Right kidney (tissue), 1 donor: ENCODE measurements at regions not wholly inside any gene's neighbourhood (a gene's known extent, or its start where the extent isn't known, plus 50 kb on each side); places are given as distances from the start of the nearest gene placed in this dataset.
"Not testable (repeated sequence)": the region's sequence is repeated elsewhere in the genome, so short reads cannot be mapped to it uniquely, and the experiment has no call there.

ENCODE experiments used
- DNase-seq: peaks from one replicate; pipeline ENCODE4 v3.0.0-alpha.2; 2016

- no peak for DNase-seq
These were observed 706.4 kb upstream of the NR2F2 start for GRCh38 chr15:95624100-95624499.

- DNase-seq: no peak
These were observed 705.7 kb upstream of the NR2F2 start for GRCh38 chr15:95624616-95625361.

GRCh38 chr15:95626501-95627361 is 703.8 kb upstream of the NR2F2 start:
- DNase-seq: peak; percentile 71

GRCh38 chr15:95629503-95630168 is 700.9 kb upstream of the NR2F2 start:
- DNase-seq: no peak

- DNase-seq: no peak
These were observed 699.8 kb upstream of the NR2F2 start for GRCh38 chr15:95630683-95631082.

GRCh38 chr15:95635666-95636065 is 694.8 kb upstream of the NR2F2 start:
- DNase-seq: no peak

GRCh38 chr15:95636107-95636506 is 694.4 kb upstream of the NR2F2 start:
- no peak for DNase-seq

- not testable (repeated sequence) for DNase-seq
These were observed 693.3 kb upstream of the NR2F2 start for GRCh38 chr15:95637234-95637633.

- no peak for DNase-seq
These were observed 691.3 kb upstream of the NR2F2 start for GRCh38 chr15:95639208-95639607.

- no peak for DNase-seq
These were observed 686.2 kb upstream of the NR2F2 start for GRCh38 chr15:95644100-95644875.

GRCh38 chr15:95645791-95646338 is 684.6 kb upstream of the NR2F2 start:
- no peak for DNase-seq

- DNase-seq: no peak
These were observed 683.8 kb upstream of the NR2F2 start for GRCh38 chr15:95646484-95647273.

GRCh38 chr15:95647531-95648277 is 682.8 kb upstream of the NR2F2 start:
- no peak for DNase-seq

- no peak for DNase-seq
These were observed 677.1 kb upstream of the NR2F2 start for GRCh38 chr15:95653361-95653805.

GRCh38 chr15:95655089-95655607 is 675.4 kb upstream of the NR2F2 start:
- no peak for DNase-seq

GRCh38 chr15:95656595-95656994 is 673.9 kb upstream of the NR2F2 start:
- DNase-seq: no peak

- DNase-seq: no peak
These were observed 671.7 kb upstream of the NR2F2 start for GRCh38 chr15:95658799-95659198.

GRCh38 chr15:95659656-95660055 is 670.8 kb upstream of the NR2F2 start:
- no peak for DNase-seq

GRCh38 chr15:95662638-95663037 is 667.9 kb upstream of the NR2F2 start:
- DNase-seq: no peak
